ENCODE measurements at regions not wholly inside any gene's neighbourhood (a gene's known extent, or its start where the extent isn't known, plus 50 kb on each side); places are given as distances from the start of the nearest gene placed in this dataset.

DNA sequence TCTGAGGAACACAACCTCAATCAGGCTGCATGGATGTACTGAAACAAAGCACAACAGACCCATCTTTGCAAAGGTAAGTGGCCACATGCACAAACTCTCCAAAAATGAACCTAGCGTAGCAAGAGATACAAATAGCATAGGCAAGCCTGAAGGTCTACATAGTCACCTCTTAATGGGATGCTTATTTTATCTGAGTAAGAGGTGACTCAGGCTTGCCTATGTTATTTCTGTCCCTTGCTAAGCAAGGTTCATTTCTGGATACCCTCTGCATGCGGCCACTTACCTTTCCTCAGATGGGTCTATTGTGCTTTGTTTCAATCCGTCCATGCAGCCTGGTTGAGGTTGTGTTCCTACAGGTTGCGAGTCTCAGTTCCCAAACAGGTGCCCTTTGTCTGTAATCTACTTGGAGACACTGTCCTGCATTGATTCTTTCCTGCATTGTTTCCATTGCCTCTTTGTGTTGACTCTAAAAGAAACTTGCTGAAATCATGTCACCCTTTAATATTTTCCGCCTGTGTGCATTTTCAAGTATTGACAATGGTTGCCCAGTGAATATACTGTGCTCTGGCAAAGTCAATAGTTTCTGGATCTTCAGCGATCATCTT lies 291.8 kb upstream of the LYZL1 start:
- TF ChIP-seq EZH2 (IDR thresholded peaks at IDR 0.05) (no peak), POLR2AphosphoS5 (IDR thresholded peaks at IDR 0.05; ENCODE audit: borderline replicate concordance, low read depth, low read length) (no peak)
